Endothelial cell of umbilical vein (primary cell): ENCODE measurements at regions not wholly inside any gene's neighbourhood (a gene's known extent, or its start where the extent isn't known, plus 50 kb on each side); places are given as distances from the start of the nearest gene placed in this dataset.

Experiments used
- BruUV-seq: library from RNA; stranded (reverse); fragments of 400-500 nt; replicated peaks from 2 replicates; lab custom pipeline; 2021; lab: Mats Ljungman, UMichigan
- CTCF ChIA-PET: fragments of 300-600, 350-600 bp; sonication (Branson Sonifier 250); formaldehyde crosslinking; loops from one replicate; lab custom pipeline; 2021; ENCODE audit warnings: antibody characterized with exemption, inconsistent platforms; lab: Charles Lee
- POLR2A ChIA-PET: fragments of 300-600, 350-600 bp; sonication (Branson Sonifier 250); formaldehyde crosslinking; loops from one replicate; lab custom pipeline; 2021; ENCODE audit warnings: antibody characterized with exemption, inconsistent platforms; lab: Charles Lee
- DNase-seq: peaks from one replicate; pipeline ENCODE4 v3.0.0-alpha.2; 2011; ENCODE audit warnings: low read depth, low spot score
- FAIRE-seq: peaks from 2 replicates; lab custom pipeline; 2011; peaks lifted over from hg19 to GRCh38; lab: Jason Lieb, UNC
- H2AFZ ChIP-seq: 2 replicates; pipeline ENCODE4 v1.6.0; 2012; ENCODE audit warnings: low read depth, low read length, control low read depth, inconsistent platforms
- H3K27ac ChIP-seq: 2 replicates; pipeline ENCODE4 v1.5.1; 2011; ENCODE audit warnings: low read depth, mild to moderate bottlenecking, control low read depth, low read length, moderate library complexity; ENCODE audit not compliant: insufficient read depth
- H3K27me3 ChIP-seq, 2 experiments: 2 replicates each; pipeline versions ENCODE4 v1.6.0 to v1.6.1; 2011; ENCODE audit warnings: low read length in 2 of 2, mixed read lengths in 1 of 2; ENCODE audit not compliant: control insufficient read depth in 2 of 2, insufficient read depth in 2 of 2
- H3K36me3 ChIP-seq, 2 experiments: 2 replicates in 1 of 2; 3 replicates in 1 of 2; pipeline ENCODE4 v1.5.1; 2011; ENCODE audit warnings: low read length in 2 of 2, mild to moderate bottlenecking in 1 of 2, moderate library complexity in 1 of 2; ENCODE audit not compliant: control insufficient read depth in 2 of 2, insufficient read depth in 2 of 2; ENCODE audit errors: extremely low read depth in 1 of 2
- H3K4me1 ChIP-seq: 3 replicates; pipeline ENCODE4 v1.5.1; 2011; ENCODE audit warnings: mild to moderate bottlenecking, low read length; ENCODE audit not compliant: control insufficient read depth, insufficient read depth; ENCODE audit errors: extremely low read depth
- H3K4me2 ChIP-seq: 2 replicates; pipeline ENCODE4 v1.6.1; 2011; ENCODE audit warnings: low read length, control low read depth, mixed read lengths; ENCODE audit not compliant: insufficient read depth
- H3K4me3 ChIP-seq, 3 experiments: fragments of 200-600 bp in 1 of 3; sonication (generic), shearing (Covaris generic) in 1 of 3; replicated peaks in 1 of 3; 2 replicates each; pipeline ENCODE4 v1.5.1; 2011 to 2016; ENCODE audit warnings: control low read depth in 3 of 3, low read length in 3 of 3, mild to moderate bottlenecking in 2 of 3, inconsistent platforms in 1 of 3, low read depth in 1 of 3, moderate library complexity in 1 of 3; ENCODE audit not compliant: insufficient read depth in 1 of 3
- H3K79me2 ChIP-seq: 2 replicates; pipeline ENCODE4 v1.6.0; 2012; ENCODE audit warnings: low read length, inconsistent platforms; ENCODE audit not compliant: control insufficient read depth, insufficient read depth
- H3K9ac ChIP-seq: replicated peaks from 2 replicates; pipeline ENCODE3; 2011; ENCODE audit warnings: low read length, control low read depth; ENCODE audit not compliant: insufficient read depth; ENCODE audit errors: extremely low read depth
- H3K9me1 ChIP-seq: replicated peaks from 3 replicates; pipeline ENCODE4 v1.6.0; 2011; ENCODE audit warnings: mild to moderate bottlenecking, low read length; ENCODE audit not compliant: control insufficient read depth, insufficient read depth; ENCODE audit errors: extremely low read depth
- H3K9me3 ChIP-seq: replicated peaks from 2 replicates; pipeline ENCODE4 v1.5.1; 2012; ENCODE audit warnings: low read length, inconsistent platforms; ENCODE audit not compliant: control insufficient read depth, insufficient read depth
- H4K20me1 ChIP-seq: replicated peaks from 2 replicates; pipeline ENCODE3; 2011; ENCODE audit warnings: mild to moderate bottlenecking, low read length; ENCODE audit not compliant: control insufficient read depth, insufficient read depth; ENCODE audit errors: extremely low read depth
- EZH2 ChIP-seq: IDR thresholded peaks from 2 replicates; pipeline ENCODE4 v1.6.1; 2012; ENCODE audit warnings: borderline replicate concordance, low read depth, mild to moderate bottlenecking, moderate library complexity, low read length, inconsistent platforms; ENCODE audit not compliant: severe bottlenecking
- FOS ChIP-seq: IDR thresholded peaks from 2 replicates; pipeline ENCODE4 v1.6.1; 2011; ENCODE audit warnings: mild to moderate bottlenecking, low read length, moderate library complexity, borderline replicate concordance; ENCODE audit not compliant: insufficient read depth
- GATA2 ChIP-seq: IDR thresholded peaks from 2 replicates; pipeline ENCODE4 v1.7.0; 2011; ENCODE audit warnings: low read depth, mild to moderate bottlenecking, moderate library complexity, mixed read lengths, low read length; ENCODE audit not compliant: insufficient read length, insufficient read depth
- JUN ChIP-seq: IDR thresholded peaks from 2 replicates; pipeline ENCODE4 v1.6.1; 2011; ENCODE audit warnings: borderline replicate concordance, low read depth; ENCODE audit not compliant: insufficient read length, insufficient read depth
- MYC ChIP-seq: IDR thresholded peaks from one replicate; pipeline ENCODE4 v1.6.1; 2011; ENCODE audit warnings: mild to moderate bottlenecking, low read depth, low read length
- POLR2A ChIP-seq: IDR thresholded peaks from 2 replicates; pipeline ENCODE4 v1.6.1; 2012; ENCODE audit warnings: low read depth, mild to moderate bottlenecking, control low read depth, low read length
- POLR2AphosphoS5 ChIP-seq: IDR thresholded peaks from 2 replicates; pipeline ENCODE4 v1.6.1; 2012; ENCODE audit warnings: low read depth, mild to moderate bottlenecking, control low read depth, low read length, moderate library complexity; ENCODE audit not compliant: insufficient read depth
- dilution Hi-C: fragments of 300-500 bp; cut with MboI; formaldehyde crosslinking; loops from one replicate; pipeline ENCODE4 v1.15.0; 2019; ENCODE audit warnings: low sequenced_read_pairs; ENCODE audit not compliant: extremely low pct_ligation_motif_present
- intact Hi-C: fragments of 100-400 bp; cut with micrococcal nuclease; formaldehyde crosslinking; loops from one replicate; pipeline ENCODE4 v1.10.0; 2022
- TF ChIP-seq, protein P1 (sequence below), 2 donors: IDR thresholded peaks; 1 replicate in 1 of 2; 2 replicates in 1 of 2; pipeline ENCODE4 v1.5.1; 2011; ENCODE audit warnings: low read length in 2 of 2, mild to moderate bottlenecking in 2 of 2, moderate library complexity in 2 of 2, control low read depth in 1 of 2, inconsistent platforms in 1 of 2, low read depth in 1 of 2; ENCODE audit not compliant: insufficient read depth in 1 of 2; ENCODE audit errors: extremely low read depth in 1 of 2
- TF ChIP-seq, protein P2 (sequence below): IDR thresholded peaks from 2 replicates; pipeline ENCODE4 v1.6.1; 2011; ENCODE audit not compliant: insufficient read depth, insufficient read length

DNA sequence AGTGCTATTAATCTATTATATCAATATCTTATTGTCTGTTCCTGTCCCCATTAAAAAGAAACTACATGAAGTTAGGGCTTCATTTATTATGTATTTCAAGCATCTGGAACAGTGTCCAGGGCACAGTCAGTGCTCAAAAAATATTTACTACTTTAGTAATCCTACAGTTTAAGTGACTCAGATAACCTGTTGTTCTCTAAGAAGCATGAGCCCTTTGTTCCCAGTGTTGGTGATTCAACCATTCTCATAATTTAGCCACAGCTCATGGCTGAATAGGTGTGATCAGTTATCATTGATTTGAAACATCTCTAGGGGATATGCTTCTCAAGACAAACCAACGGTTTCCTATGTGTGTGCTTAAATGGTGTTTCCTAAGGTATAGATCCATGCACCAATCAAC is 292.7 kb downstream of the TMEM167A start:
- ChIA-PET CTCF (no interaction called here), POLR2A (no interaction called here)
- DNase-seq: no peak
- no peaks in the 10 kb centered on the region for H4K20me1 ChIP-seq
- no peak overlapping the region for H3K27ac ChIP-seq
- BruUV-seq: no TSS peak
- no peaks in the 10 kb centered on the region for H3K79me2 ChIP-seq
- no peak overlapping the region for H3K9ac ChIP-seq
- no peaks in the 10 kb centered on the region for H3K9me1 ChIP-seq
- H3K4me1 ChIP-seq: no peaks in the 10 kb centered on the region
- dilution Hi-C loops (no loop called here), intact Hi-C loops (no loop called here)
- TF ChIP-seq POLR2A (no peak), EZH2 (no peak), POLR2AphosphoS5 (no peak)
- TF ChIP-seq, protein P1, sequence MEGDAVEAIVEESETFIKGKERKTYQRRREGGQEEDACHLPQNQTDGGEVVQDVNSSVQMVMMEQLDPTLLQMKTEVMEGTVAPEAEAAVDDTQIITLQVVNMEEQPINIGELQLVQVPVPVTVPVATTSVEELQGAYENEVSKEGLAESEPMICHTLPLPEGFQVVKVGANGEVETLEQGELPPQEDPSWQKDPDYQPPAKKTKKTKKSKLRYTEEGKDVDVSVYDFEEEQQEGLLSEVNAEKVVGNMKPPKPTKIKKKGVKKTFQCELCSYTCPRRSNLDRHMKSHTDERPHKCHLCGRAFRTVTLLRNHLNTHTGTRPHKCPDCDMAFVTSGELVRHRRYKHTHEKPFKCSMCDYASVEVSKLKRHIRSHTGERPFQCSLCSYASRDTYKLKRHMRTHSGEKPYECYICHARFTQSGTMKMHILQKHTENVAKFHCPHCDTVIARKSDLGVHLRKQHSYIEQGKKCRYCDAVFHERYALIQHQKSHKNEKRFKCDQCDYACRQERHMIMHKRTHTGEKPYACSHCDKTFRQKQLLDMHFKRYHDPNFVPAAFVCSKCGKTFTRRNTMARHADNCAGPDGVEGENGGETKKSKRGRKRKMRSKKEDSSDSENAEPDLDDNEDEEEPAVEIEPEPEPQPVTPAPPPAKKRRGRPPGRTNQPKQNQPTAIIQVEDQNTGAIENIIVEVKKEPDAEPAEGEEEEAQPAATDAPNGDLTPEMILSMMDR (IDR thresholded peaks at IDR 0.05; ENCODE audit: extremely low read depth in 1 of 2, insufficient read depth in 1 of 2, low read depth in 1 of 2, low read length in 2 of 2): no peak
- H2AFZ ChIP-seq: no peak overlapping the region
- no peaks in the 10 kb centered on the region for H3K9me3 ChIP-seq
- FAIRE-seq: no peak
- no peaks in the 10 kb centered on the region for H3K27me3 ChIP-seq
- no peak overlapping the region for H3K4me2 ChIP-seq
- no peaks in the 10 kb centered on the region for H3K36me3 ChIP-seq
- no peak overlapping the region for H3K4me3 ChIP-seq

DNA sequence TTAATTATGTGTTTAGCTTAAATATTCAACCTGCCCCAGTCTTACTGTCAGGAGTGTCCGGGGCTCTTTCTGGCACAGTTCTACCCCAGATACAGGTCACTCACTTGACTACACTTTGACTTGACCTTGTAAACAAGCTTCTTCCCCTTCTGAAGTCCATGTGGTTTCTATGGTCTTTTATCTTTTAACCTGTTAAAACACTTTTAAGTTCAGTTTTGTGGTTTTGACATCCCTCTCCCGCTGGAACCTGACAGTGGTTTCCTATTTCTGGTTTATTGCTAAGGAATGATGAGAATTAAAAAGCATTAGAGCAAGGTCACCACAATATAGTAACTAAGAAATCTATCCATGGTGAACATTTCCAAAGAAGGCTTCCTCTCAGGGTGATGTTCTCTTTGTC is 300.1 kb downstream of the TMEM167A start:
- Histone ChIP-seq H4K20me1 (no peaks in the 10 kb centered on the region), H3K9ac (no peak overlapping the region), H3K4me3 (no peak overlapping the region), H2AFZ (no peak overlapping the region), H3K79me2 (no peaks in the 10 kb centered on the region), H3K36me3 (no peaks in the 10 kb centered on the region), H3K4me2 (no peak overlapping the region), H3K27ac (no peak overlapping the region), H3K27me3 (peaks cover 0 to 5% of the 10 kb centered on the region in 2 experiments), H3K9me3 (no peaks in the 10 kb centered on the region), H3K9me1 (no peaks in the 10 kb centered on the region), H3K4me1 (no peaks in the 10 kb centered on the region)
- no peak for TF ChIP-seq MYC
- no peak for TF ChIP-seq JUN
- TF ChIP-seq GATA2: no peak
- TF ChIP-seq, protein P1 (IDR thresholded peaks at IDR 0.05; ENCODE audit: extremely low read depth in 1 of 2, insufficient read depth in 1 of 2, low read depth in 1 of 2, low read length in 2 of 2): no peak
- TF ChIP-seq POLR2AphosphoS5: no peak
- TF ChIP-seq POLR2A: no peak
- TF ChIP-seq, protein P2, sequence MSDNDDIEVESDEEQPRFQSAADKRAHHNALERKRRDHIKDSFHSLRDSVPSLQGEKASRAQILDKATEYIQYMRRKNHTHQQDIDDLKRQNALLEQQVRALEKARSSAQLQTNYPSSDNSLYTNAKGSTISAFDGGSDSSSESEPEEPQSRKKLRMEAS: no peak
- no peak for TF ChIP-seq EZH2
- no peak for TF ChIP-seq FOS
- DNase-seq (no peak), FAIRE-seq (no peak)
- CTCF ChIA-PET: interaction anchor here (0.9 kb wide), 1 partner anchor 10 kb away, joined by 3 read pairs; no protein-coding TSS in a partner anchor
- dilution Hi-C loops (no loop called here), intact Hi-C loops (no loop called here)
- BruUV-seq: no TSS peak
- POLR2A ChIA-PET: no interaction called here
